GM18907 (cell line): ENCODE measurements at regions not wholly inside any gene's neighbourhood (a gene's known extent, or its start where the extent isn't known, plus 50 kb on each side); places are given as distances from the start of the nearest gene placed in this dataset.
"Not testable (repeated sequence)": the region's sequence is repeated elsewhere in the genome, so short reads cannot be mapped to it uniquely, and the experiment has no call there.

Experiments
- ATAC-seq: cut with Tn5 transposase; IDR thresholded peaks from one replicate; pipeline ENCODE4 v1.9.1; 2021; ENCODE audit warnings: mild to moderate bottlenecking, moderate library complexity; ENCODE audit not compliant: unreplicated experiment

DNA sequence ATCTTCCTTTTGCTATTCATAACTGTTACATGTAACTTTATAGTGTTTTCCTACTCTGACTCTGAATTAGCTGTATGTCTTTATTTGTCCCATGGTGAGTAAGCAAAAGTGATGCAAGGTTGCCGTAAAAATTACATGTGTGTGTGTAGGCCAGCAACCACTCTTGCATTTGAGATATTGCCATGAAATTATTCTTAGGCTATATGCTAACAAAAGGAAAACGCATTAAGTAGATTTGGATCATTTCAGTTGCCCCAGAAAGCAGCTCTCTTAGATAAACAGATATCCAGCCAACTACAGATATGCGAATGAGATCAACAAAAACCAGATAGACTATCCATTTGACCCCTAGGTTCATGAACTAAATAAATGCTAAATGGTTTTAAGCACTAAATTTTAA, 73.6 kb downstream of the CYLC2 start:
- ATAC-seq: no peak

DNA sequence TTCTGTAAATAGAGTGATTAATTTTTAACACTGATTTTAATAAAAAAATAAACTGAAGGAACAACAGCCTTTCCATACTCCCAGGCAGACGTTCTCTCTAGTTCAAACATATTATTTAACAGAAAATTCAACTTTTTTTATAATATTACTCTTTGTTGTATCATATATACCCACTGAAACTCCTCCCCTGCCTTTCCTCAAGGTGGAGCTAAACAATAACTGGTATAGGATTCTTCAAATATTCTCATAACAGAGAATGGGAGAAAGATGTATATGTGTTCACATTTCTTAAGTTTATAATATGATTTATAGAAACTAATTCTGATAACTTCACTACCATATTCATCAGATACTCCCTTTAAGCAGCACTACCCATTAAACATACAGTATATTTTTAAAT, 83.4 kb downstream of the CYLC2 start:
- ATAC-seq: no peak

DNA sequence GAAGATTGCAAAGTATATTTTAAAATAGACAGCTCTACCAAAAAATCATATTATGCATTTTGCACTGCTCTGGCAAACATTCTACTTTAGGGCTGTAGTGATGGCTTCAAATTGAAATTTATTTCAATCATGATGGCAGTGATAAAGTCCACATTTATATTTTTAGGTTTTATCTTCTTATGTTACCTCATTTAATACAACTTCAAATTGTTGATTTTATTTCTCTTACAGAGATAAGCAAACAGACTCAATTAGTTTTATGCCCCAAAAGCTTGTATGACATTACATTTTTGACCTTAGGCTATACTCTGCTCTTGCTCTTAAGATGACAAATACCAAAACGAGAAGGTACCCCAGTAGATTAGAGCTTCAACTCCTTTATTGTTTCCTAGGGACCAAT, 87.4 kb downstream of the CYLC2 start:
- ATAC-seq: no peak

DNA sequence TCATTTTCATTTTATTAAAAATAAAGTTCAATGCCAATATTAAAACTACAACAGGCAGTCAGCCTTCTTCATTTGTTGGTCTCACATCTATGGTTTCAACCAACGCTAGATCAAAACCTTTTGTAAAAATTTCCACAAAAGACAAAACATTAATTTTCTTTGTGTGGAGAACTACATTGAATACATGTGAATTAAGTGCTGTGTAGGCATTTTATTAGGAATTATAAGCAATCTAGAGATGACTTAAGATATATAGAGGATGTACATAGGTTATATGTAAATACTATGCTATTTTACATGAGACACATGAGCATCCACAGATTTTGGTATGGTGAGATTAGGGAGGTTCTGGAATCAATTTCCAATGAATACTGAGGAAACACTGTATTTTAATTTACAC, 94.2 kb downstream of the CYLC2 start:
- ATAC-seq: no peak

DNA sequence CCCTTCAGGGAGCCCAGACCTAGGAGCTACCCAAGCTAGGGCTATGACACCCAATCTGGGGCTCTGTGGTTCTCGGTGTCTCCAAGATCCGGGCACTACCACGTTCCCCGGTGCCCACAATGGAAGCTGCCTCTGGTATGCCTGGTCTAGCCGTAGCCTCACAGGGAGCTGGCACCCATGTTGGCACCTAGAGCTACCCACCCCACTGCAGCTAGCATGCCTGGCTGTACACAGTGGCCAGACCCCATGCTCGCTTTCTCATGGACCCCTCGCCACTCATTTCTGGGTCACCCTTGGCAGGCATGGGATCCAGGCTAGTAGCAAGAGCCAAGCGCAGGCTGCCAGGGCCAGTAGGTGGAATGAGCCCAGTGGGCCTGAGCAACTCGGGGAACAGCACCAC, 109.0 kb downstream of the CYLC2 start:
- no peak for ATAC-seq

DNA sequence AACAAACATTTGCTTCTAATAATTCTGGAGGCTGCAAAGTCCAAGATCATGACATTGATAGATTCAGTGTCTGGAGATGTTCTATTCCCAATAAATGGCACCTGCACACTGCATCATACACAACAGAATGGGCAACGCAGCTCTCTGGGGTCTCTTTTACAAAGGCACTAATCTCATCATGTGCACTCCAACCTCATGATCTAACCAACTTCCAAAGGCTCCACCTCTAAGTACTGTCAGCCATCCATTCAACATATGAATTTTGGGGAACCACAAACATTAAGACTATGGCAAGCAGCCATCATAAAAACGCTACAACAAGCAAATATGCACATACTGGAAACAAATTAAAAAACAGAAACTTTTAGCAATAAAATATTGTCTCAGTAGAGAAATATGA, 121.1 kb downstream of the CYLC2 start:
- ATAC-seq: no peak

DNA sequence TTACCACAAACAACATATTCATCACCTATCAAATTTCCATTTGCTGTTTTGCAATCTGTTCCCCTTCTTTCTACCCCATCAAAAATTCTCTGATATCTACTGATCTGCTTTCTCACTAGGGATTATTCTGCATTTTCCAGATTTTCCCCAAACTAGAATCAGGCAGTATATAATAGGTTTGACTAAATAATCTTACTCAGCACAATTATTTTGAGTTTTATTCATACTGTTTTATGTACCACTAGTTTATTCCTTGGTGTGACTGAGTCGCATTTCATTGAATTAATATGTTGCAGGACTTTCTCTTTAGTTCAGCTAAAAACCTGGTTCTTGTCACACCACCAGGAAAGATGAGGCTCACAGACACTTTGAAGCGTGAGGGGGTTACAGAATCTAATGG, 131.4 kb downstream of the CYLC2 start:
- no peak for ATAC-seq

DNA sequence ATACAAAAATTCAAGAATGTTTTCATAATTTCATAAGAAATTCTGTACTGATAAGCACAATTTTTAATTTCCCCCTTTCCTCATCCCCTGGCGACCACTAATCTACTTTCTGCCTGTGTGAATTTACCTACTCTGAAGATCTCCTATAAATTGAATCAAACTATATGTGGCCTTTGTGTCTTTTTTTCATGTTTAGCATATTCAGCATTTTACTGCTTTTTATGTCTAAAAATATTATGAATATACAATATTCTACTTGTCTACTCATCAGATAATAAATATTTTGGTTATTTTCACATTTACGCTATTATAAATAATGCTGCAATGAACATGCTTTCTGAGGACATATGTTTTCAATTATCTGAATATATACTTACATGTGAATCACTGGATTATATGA, 144.8 kb downstream of the CYLC2 start:
- no peak for ATAC-seq

DNA sequence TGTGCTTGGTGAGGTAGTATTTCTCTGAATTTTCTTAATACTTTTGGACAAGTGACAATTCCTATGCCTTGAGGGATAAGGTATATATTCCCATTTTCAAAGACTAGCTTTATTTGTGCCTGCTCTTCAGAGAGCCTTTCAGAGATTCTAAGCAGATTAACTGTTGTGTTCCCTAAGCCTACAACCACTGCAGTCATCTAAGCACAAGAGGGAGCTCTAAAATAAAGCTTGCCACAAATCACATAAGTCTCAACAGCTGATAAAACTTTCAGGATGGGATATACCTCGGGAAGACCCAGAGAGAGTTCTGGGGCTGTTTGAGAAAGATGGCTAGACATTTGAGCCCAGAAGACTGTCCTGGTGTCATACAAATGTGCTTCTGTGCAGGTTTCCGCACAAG, 157.3 kb downstream of the CYLC2 start:
- ATAC-seq: no peak

DNA sequence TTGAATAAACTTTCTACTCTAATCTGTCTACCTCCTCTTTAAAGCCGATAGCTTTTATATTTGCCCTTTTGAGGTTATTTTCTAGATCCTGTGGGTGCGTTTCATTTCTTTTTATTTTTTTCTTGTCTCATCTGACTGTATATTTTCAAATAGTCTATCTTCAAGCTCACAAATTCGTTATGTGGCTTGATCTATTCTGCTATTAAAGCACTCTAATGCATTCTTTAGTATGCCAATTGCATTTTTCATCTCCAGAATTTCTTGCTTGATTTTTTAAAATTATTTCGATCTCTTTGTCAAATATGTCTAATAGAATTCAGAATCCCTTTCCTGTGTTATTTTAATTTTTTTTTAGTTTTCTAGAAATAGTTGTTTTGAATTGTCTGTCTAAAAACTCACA, 172.4 kb downstream of the CYLC2 start:
- no peak for ATAC-seq

DNA sequence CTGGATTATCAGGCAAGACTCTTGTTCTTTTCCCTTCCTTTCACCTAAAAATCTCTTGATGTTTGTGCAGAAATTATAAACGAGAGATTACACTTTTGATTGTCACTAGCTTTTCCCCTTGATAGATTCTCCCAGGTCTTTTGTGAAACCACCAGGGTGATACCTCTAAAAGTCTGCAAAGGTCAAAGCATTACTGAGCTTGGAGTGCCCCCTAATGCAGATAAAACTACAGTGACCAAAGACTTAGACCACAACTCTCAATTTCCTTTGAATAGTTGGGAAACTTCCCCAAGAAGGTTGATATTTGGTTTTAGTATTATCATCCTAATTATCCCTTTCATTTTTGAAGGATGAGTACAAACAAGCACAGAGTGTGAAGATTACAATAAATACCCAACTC, 173.1 kb downstream of the CYLC2 start:
- ATAC-seq: no peak

DNA sequence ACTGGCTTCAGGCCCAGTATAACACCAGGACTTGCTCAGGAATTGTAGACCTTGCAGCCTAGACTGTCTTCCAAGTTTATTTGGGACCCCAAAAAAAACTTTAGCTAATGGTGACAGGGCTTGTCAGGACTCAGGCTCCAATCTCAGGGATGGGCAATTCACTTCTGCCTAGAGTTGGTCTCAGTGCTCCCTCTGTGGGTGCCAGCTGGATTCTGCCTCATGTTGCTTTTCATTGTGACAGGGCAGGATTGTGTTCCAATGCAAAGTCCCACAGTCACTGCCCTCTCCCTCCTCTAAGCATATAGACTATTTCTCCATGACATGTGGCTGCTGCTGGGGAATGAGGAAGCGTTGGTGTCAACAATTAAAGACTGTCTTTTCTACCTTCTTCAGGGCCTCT, 174.7 kb downstream of the CYLC2 start:
- ATAC-seq: no peak

DNA sequence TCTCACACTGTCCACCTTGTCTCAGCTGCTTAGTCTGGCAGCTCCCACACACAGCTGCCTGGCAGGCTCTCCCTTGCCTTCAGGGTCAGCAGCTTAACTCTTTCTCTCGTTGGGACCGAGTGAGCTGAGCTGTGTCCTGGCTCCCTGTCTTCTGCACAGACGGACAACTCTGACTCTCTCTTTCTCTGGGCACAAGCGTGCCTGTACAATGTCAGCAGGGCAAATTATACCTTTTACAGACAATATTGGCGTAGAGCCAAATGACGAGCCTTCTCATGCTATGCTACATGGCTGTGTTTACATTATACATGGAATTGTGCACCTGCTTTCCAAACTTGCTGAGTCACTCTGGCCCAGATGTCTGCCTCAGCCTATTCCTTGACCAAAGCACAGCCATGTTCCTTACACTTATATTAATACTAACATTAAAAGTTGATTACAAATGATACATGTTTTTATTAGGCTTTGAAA, 188.6 kb downstream of the CYLC2 start:
- no peak for ATAC-seq

DNA sequence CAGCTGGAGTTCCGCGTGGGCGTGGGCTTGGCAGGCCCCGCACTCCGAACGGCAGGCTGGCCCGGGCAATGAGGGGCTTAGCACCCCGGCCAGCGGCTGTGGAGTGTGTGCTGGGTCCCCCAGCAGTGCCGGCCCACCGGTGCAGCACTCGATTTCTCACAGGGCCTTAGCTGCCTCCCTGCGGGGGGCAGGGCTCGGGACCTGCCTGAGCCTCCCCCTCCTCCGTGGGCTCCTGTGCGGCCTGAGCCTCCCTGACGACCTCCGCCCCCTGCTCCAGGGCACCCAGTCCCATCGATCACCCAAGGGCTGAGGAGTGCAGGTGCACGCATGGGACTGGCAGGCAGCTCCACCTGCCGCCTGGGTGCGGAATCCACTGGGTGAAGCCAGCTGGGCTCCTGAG, 191.8 kb downstream of the CYLC2 start:
- no peak for ATAC-seq

DNA sequence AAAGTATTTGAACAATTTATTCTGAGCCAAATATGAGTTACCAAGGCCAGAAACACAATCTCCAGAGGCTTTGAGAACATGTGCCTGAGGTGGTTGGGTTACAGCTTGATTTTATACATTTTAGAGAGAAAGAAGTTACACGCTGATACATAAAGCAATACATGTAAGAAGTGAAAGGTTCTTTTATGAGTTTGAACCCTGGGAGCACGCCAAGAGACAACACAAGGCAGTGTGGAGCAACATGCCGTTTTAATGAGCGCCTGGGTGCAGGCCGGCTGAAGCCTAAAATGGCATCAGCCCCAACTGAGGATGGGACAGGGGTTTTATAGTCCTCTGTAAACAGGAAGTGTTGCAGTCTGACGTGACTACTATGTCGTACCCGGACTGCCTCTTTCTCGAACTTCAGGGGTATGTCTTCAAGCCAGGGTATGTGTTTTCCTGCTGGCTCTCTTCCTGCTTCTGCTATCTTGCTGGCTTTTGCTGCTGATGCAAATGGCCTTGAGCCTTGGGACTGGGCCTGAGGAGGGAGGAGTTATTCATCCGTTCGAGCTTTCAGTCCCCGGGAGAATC, 193.7 kb downstream of the CYLC2 start:
- ATAC-seq: no peak

DNA sequence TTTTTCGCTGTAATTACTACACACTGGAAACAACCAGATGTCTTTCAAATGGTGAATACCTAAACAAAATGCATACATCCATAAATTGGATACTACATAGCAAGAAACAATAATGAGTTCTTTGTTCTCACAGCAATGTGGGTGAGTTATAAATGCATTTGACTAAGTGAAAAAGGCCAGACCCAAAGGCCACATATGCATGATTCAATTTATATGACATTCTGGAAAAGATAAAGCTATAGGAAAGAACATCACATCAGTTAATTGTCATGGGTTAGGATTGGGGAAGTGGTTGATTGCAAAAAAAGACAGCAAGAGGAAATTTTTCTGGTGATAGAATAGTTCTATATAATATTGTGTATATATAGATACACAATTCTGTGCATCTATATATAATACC, 198.9 kb downstream of the CYLC2 start:
- no peak for ATAC-seq

DNA sequence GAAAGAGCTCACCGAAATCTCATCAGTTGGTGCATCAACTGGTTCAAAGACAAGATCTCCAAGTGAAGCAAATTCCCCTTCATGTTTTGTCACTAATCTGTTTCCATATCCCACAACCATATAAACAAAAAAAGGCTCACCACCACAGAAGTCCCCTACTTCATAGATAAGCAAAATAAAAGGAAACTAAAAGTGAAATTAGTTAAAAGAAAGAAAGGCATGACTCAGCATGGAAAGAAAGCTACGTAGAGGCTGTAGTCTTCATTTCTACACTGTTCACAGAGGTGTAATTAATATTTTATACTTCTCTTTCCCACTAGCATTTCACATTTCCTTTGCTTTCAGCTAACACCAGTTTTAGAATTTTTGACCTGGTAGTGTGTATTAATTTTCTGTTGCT, 208.0 kb downstream of the CYLC2 start:
- ATAC-seq: no peak

DNA sequence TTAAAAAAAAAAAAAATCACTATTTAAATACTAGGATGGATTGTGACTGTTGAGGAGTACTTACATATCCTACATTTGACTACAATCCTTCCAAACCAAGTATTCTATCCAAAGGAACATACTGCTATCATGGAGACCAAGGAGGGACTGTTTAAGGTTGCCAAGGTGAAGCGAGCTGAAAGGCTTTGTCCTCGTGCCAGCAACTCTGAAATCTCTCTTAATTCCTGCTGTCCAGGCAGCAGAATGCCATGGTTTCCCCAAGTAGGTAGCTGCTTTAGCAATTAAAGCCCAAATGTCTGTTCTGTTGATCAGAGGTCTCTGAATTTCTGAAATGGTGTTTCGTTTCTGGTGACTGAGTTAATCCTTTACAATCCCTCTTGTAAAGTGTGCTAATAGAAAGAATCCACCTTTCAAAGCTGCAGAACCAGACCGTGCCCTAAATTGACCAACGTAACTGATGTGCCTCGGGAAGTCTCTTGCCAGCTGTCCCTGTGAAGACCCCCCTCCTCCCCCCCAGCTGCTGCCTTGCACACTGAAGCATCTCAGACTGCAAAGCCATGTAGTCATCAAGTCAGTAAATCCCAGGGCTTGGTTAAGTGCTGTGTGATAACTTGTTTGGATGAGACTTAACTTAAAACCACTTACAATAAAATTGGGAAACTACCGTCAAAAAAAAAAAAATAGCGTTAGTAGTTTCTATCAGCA, 210.9 kb downstream of the CYLC2 start:
- ATAC-seq: not testable (repeated sequence)

DNA sequence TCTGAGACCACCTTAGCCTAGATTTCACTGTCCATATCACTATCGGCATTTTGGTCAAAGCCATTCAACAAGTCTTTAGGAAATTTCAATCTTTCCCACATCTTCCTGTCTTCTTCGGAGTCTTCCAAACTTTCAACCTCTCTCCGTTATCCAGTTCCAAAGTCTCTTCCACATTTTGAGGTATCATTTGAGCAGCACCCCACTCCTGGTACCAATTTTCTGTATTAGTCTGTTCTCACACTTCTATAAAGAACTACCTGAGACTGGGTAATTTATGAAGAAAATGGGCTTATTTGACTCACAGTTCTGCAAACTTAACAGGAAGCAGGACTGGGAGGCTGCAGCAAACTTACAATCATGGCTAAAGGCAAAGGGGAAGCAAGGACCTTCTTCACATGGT, 215.5 kb downstream of the CYLC2 start:
- no peak for ATAC-seq

DNA sequence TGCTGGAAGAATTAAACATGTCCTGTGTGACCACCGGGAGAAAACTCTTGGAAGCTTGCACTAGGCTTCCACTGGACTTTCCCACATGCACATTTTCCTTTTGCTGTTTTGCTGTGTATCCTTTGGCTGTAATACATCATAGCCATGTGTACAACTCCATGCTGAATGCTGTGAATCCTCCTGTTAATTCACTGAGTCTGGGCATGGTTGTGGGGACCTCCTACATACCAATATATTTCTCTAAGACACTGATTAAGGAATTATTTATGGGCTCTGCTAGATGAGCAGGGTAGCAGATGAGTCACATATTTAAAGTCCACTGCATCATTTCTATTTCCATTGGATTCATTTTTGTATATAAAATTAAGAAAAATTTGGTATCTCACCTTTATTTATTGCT, 220.1 kb downstream of the CYLC2 start:
- no peak for ATAC-seq

DNA sequence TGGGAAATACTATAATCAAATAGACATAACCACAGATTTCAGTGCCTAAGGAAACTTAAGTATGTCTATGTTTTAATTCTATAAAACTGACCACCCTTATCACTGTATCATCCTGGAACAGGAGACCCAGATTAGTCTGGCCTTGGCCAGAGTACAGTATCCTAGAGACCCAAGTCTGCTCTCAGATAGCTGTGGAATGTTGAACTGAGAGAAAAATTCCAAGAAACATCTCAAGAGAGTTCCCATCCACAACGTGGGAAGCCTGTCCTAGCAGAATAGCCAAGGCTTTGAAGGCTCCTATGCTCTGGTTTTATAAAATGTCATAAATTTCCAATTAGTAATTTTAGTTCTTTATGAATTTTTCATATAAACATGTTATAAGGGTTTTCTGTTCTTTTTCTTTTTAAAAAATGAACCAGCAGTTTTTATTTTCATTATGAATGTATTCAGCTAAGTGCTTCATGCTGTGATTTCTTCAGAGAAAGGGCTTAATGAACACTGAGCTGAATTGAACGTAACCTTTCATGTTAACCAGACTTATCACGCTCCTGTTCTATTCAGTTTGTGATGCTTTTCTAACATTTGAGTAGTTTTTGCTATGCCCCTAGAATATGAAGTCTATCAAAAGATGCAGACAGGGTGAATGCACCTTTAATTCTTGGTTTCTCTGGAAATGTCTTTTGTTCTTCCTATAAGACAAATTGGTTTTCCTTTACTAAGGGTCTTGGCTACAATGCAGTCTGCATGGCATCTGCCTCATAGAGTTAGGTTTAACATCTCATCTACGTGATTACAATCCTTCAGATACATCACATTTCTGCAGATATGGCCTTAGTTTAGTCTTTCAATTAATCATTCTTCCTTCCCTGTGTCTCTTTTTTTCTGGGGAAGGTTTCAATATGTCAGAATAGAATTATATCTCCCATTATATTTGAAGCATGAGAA, 230.8 kb downstream of the CYLC2 start:
- no peak for ATAC-seq

DNA sequence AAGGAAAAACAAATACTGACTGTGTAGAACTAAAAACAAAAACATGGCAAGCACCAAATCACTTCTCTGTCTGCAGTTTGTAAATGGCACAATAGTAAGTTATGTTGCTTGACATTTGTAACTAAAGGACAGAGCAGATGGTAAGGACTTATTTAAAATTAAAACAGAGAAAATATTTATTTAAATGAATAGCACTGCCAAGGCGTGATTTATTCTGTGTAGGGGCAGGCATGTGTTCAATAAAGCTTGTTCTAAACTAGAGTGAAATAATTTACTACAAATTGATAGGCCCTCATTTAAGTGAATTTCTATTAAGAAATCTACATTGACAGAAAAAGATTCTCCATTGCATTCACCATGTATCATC, 231.5 kb downstream of the CYLC2 start:
- ATAC-seq: no peak
